ENCODE measurements at regions not wholly inside any gene's neighbourhood (a gene's known extent, or its start where the extent isn't known, plus 50 kb on each side); places are given as distances from the start of the nearest gene placed in this dataset.

DNA sequence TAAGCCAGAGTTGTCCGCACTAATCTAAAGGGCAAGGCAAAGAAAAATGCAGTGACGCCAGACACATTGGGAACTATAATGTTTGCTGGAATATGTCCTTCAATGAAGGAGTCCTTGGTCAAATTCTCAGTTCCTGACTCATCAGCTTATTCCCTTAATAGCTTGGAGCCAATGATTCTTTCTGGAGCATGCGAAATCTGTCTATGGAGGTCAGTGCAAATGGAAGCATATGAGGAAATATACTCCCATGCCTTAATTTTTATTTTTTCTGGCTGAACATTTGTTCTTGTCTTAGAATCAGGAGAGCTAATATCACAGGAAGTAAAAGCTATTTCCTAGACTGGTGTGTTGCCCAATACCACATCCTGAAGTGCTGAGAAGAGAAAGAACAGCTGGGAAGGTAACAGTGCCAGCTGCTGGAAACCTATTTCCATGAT, 289.8 kb upstream of the SPRY2 start:
- Histone ChIP-seq H3K9ac (ENCODE audit: low read depth in 1 of 2, low read length in 2 of 2) (no peak overlapping the region), H3K4me1 (ENCODE audit: control insufficient read depth in 2 of 2, insufficient read depth in 2 of 2, low read length in 2 of 2) (no peaks in the 10 kb centered on the region), H3K36me3 (ENCODE audit: control insufficient read depth in 2 of 2, insufficient read depth in 2 of 2, low read length in 2 of 2) (no peaks in the 10 kb centered on the region), H3K27me3 (ENCODE audit: control insufficient read depth in 2 of 2, insufficient read depth in 2 of 2, low read length in 2 of 2) (no peaks in the 10 kb centered on the region), H3K9me3 (ENCODE audit: control insufficient read depth in 2 of 2, low read length in 2 of 2) (no peaks in the 10 kb centered on the region), H3K27ac (ENCODE audit: low read depth in 2 of 2, low read length in 2 of 2) (no peak overlapping the region), H3K4me3 (ENCODE audit: low read length in 2 of 2) (no peak overlapping the region)

DNA sequence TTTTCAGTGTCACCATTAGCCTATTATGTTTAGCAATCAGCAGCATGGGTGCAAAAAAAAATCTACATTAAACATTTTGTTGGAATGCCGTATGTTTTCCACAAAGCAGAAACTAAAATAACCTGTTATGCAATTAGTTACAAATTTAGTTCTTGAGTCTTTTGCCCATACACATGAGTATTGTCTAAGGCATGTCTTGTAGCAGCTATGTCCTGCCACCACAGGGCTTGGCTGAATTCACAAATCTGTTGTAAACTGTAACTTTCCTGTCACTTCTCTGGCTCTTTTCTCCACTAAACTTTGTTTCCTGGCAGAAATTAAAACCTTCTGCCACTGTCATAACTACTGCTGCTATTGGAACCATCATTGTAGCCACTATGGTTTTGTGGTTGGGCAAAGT, 277.9 kb upstream of the SPRY2 start:
- no peak overlapping the region for H3K4me3 ChIP-seq (ENCODE audit: low read length in 2 of 2)
- H3K9me3 ChIP-seq (ENCODE audit: control insufficient read depth in 2 of 2, low read length in 2 of 2) = no peaks in the 10 kb centered on the region
- no peak overlapping the region for H3K9ac ChIP-seq (ENCODE audit: low read depth in 1 of 2, low read length in 2 of 2)
- no peaks in the 10 kb centered on the region for H3K36me3 ChIP-seq (ENCODE audit: control insufficient read depth in 2 of 2, insufficient read depth in 2 of 2, low read length in 2 of 2)
- H3K27ac ChIP-seq (ENCODE audit: low read depth in 2 of 2, low read length in 2 of 2) = no peak overlapping the region
- H3K4me1 ChIP-seq (ENCODE audit: control insufficient read depth in 2 of 2, insufficient read depth in 2 of 2, low read length in 2 of 2) = no peaks in the 10 kb centered on the region
- H3K27me3 ChIP-seq (ENCODE audit: control insufficient read depth in 2 of 2, insufficient read depth in 2 of 2, low read length in 2 of 2) = no peaks in the 10 kb centered on the region

DNA sequence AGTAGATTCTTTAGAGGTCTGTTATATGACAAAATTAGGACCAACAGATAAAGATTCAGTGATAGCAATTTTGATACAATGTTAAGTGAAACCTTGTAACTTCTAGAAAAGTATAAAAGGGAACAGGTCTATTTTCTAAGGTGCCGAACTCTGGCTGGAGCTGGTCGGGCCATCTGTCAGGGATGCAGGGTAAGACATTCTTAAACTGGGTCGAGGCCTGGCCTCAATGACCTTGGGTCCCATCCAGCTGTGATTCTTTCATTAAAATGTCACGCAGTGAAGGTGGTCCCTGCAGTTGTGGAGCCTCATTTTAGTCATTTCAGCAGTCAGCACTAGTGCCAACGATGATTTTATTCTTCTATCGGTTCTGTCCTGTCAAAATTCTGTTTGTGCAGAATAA, 271.9 kb upstream of the SPRY2 start:
- H3K36me3 ChIP-seq (ENCODE audit: control insufficient read depth in 2 of 2, insufficient read depth in 2 of 2, low read length in 2 of 2) = no peaks in the 10 kb centered on the region
- no peak overlapping the region for H3K9ac ChIP-seq (ENCODE audit: low read depth in 1 of 2, low read length in 2 of 2)
- no peak overlapping the region for H3K4me3 ChIP-seq (ENCODE audit: low read length in 2 of 2)
- no peak overlapping the region for H3K27ac ChIP-seq (ENCODE audit: low read depth in 2 of 2, low read length in 2 of 2)
- H3K4me1 ChIP-seq (ENCODE audit: control insufficient read depth in 2 of 2, insufficient read depth in 2 of 2, low read length in 2 of 2) = no peaks in the 10 kb centered on the region
- no peaks in the 10 kb centered on the region for H3K27me3 ChIP-seq (ENCODE audit: control insufficient read depth in 2 of 2, insufficient read depth in 2 of 2, low read length in 2 of 2)
- no peaks in the 10 kb centered on the region for H3K9me3 ChIP-seq (ENCODE audit: control insufficient read depth in 2 of 2, low read length in 2 of 2)

DNA sequence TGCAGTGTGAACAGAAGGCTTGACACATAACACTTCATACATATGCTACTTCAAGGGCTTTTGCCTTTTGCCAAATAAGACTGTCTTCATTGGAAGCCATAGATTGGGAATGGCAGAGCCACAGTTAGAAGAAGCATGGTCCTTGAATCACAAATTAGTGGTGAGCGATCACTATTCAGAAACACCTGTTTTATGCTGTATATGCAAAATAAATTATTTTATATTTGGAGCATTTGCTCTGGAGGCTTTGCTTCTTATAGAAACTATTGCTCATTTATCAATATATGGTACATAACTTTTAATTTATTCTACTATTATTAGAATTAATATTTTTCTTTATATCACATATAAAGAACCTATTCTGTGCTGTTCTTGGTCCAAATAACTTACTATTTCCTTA, 270.4 kb upstream of the SPRY2 start:
- H3K4me1 ChIP-seq (ENCODE audit: control insufficient read depth in 2 of 2, insufficient read depth in 2 of 2, low read length in 2 of 2) = no peaks in the 10 kb centered on the region
- H3K27me3 ChIP-seq (ENCODE audit: control insufficient read depth in 2 of 2, insufficient read depth in 2 of 2, low read length in 2 of 2) = no peaks in the 10 kb centered on the region
- no peak overlapping the region for H3K4me3 ChIP-seq (ENCODE audit: low read length in 2 of 2)
- H3K27ac ChIP-seq (ENCODE audit: low read depth in 2 of 2, low read length in 2 of 2) = no peak overlapping the region
- H3K9ac ChIP-seq (ENCODE audit: low read depth in 1 of 2, low read length in 2 of 2) = no peak overlapping the region
- no peaks in the 10 kb centered on the region for H3K36me3 ChIP-seq (ENCODE audit: control insufficient read depth in 2 of 2, insufficient read depth in 2 of 2, low read length in 2 of 2)
- H3K9me3 ChIP-seq (ENCODE audit: control insufficient read depth in 2 of 2, low read length in 2 of 2) = no peaks in the 10 kb centered on the region

DNA sequence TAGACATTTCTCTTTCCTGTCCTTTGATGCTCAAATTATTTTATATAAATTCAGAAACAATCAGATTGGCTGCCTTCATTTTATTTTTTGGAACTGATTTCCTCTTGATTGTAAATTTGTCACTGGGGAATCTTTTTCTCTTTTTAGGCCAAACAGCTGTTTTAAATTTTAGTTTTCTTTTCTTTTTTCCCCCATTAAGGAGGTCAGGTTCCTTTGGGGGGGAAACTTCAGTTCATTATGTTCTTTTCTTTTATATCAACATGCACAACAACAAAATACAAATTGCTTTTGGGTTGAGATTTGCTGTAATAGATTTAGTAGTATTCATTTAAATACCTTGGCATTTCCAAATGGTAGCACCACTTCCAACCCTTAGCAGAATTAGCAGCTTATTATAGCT, 264.8 kb upstream of the SPRY2 start:
- no peak overlapping the region for H3K9ac ChIP-seq (ENCODE audit: low read depth in 1 of 2, low read length in 2 of 2)
- H3K36me3 ChIP-seq (ENCODE audit: control insufficient read depth in 2 of 2, insufficient read depth in 2 of 2, low read length in 2 of 2) = no peaks in the 10 kb centered on the region
- H3K9me3 ChIP-seq (ENCODE audit: control insufficient read depth in 2 of 2, low read length in 2 of 2) = no peaks in the 10 kb centered on the region
- H3K4me3 ChIP-seq (ENCODE audit: low read length in 2 of 2) = no peak overlapping the region
- no peaks in the 10 kb centered on the region for H3K4me1 ChIP-seq (ENCODE audit: control insufficient read depth in 2 of 2, insufficient read depth in 2 of 2, low read length in 2 of 2)
- no peaks in the 10 kb centered on the region for H3K27me3 ChIP-seq (ENCODE audit: control insufficient read depth in 2 of 2, insufficient read depth in 2 of 2, low read length in 2 of 2)
- no peak overlapping the region for H3K27ac ChIP-seq (ENCODE audit: low read depth in 2 of 2, low read length in 2 of 2)

DNA sequence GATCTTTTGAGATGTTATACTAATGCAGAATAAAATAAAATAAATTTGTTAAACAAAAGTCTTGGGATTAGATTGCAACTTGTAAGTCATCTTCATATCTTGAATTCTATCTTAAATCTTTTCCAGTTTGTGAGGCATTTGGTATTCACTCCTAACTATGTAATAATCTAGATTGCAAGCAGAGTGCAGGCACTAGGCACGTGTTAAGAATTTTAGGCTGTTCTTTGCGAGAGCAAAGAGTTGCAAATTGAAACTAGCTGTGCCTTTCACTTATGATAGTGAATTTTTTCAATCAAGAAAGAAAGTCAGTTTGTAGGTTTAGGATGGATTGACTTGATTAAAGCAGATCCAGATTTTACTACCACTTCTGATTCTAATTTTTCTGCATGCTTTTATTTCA, 264.1 kb upstream of the SPRY2 start:
- Histone ChIP-seq H3K27ac (ENCODE audit: low read depth in 2 of 2, low read length in 2 of 2) (no peak overlapping the region), H3K36me3 (ENCODE audit: control insufficient read depth in 2 of 2, insufficient read depth in 2 of 2, low read length in 2 of 2) (no peaks in the 10 kb centered on the region), H3K4me1 (ENCODE audit: control insufficient read depth in 2 of 2, insufficient read depth in 2 of 2, low read length in 2 of 2) (no peaks in the 10 kb centered on the region), H3K9ac (ENCODE audit: low read depth in 1 of 2, low read length in 2 of 2) (no peak overlapping the region), H3K9me3 (ENCODE audit: control insufficient read depth in 2 of 2, low read length in 2 of 2) (no peaks in the 10 kb centered on the region), H3K4me3 (ENCODE audit: low read length in 2 of 2) (no peak overlapping the region), H3K27me3 (ENCODE audit: control insufficient read depth in 2 of 2, insufficient read depth in 2 of 2, low read length in 2 of 2) (no peaks in the 10 kb centered on the region)

DNA sequence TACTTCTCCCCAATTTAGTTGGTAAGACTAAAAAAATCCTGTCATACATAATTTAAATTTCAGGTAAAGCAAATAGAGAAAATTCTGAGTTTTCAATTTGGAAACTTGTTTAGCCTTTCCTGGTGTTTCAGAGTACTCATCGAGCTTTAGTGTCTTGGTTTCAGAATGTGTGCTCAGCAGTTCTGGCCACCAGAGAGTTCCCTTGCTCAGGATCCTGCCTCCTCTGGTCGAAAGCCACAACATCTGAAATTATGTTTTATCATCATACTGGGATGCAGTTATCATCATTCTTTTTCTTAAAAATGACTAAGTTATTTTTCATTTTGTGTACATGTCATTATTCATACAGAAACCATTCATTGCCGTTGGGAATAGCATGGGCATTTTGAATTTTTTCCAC, 263.2 kb upstream of the SPRY2 start:
- Histone ChIP-seq H3K4me1 (ENCODE audit: control insufficient read depth in 2 of 2, insufficient read depth in 2 of 2, low read length in 2 of 2) (no peaks in the 10 kb centered on the region), H3K27ac (ENCODE audit: low read depth in 2 of 2, low read length in 2 of 2) (no peak overlapping the region), H3K4me3 (ENCODE audit: low read length in 2 of 2) (no peak overlapping the region)

DNA sequence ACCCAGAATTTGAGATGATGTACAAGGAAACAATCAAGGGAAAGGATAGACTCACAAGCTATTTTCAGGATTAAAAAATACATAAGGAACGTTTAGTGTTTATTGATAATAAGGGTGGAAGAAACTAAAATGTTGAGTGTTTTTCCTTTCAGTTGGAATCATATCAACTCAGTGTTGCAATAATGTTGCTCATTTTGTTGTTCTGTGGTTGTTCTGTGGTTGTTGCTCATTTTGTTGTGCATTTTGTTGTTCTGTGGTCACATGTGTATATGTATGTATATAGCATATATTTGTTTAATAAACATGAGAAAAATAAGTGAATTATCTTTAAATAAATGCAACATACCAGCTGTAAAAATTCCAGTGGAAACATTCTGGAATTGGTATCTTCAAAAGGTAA, 262.4 kb upstream of the SPRY2 start:
- Histone ChIP-seq H3K4me3 (ENCODE audit: low read length in 2 of 2) (no peak overlapping the region), H3K9ac (ENCODE audit: low read depth in 1 of 2, low read length in 2 of 2) (no peak overlapping the region), H3K9me3 (ENCODE audit: control insufficient read depth in 2 of 2, low read length in 2 of 2) (no peaks in the 10 kb centered on the region), H3K4me1 (ENCODE audit: control insufficient read depth in 2 of 2, insufficient read depth in 2 of 2, low read length in 2 of 2) (no peaks in the 10 kb centered on the region), H3K27me3 (ENCODE audit: control insufficient read depth in 2 of 2, insufficient read depth in 2 of 2, low read length in 2 of 2) (no peaks in the 10 kb centered on the region), H3K36me3 (ENCODE audit: control insufficient read depth in 2 of 2, insufficient read depth in 2 of 2, low read length in 2 of 2) (no peaks in the 10 kb centered on the region), H3K27ac (ENCODE audit: low read depth in 2 of 2, low read length in 2 of 2) (no peak overlapping the region)

More for the DNA sequence above, 263.2 kb upstream of the SPRY2 start:
- H3K9me3 ChIP-seq (ENCODE audit: control insufficient read depth in 2 of 2, low read length in 2 of 2) = no peaks in the 10 kb centered on the region
- no peak overlapping the region for H3K9ac ChIP-seq (ENCODE audit: low read depth in 1 of 2, low read length in 2 of 2)
- H3K36me3 ChIP-seq (ENCODE audit: control insufficient read depth in 2 of 2, insufficient read depth in 2 of 2, low read length in 2 of 2) = no peaks in the 10 kb centered on the region
- no peaks in the 10 kb centered on the region for H3K27me3 ChIP-seq (ENCODE audit: control insufficient read depth in 2 of 2, insufficient read depth in 2 of 2, low read length in 2 of 2)

DNA sequence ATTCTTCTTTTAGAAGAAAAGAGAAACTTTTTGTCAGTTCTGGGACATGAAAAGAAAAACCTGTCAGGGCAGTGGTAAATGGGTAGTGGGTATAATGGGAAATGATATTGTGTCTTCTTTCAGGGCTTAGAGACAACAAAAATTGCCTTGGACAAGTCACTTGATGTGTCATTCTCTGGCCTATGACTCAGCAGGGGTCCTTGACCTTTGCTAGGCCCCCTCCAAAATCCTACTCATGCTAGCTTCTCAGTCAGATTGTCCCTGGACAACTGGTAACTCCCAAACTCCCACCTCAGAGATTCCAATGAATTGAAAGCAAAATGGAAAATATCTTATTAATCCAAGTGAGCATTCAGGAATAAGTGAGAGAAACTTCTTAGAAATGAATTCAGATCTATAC, 258.8 kb upstream of the SPRY2 start:
- Histone ChIP-seq H3K27me3 (ENCODE audit: control insufficient read depth in 2 of 2, insufficient read depth in 2 of 2, low read length in 2 of 2) (no peaks in the 10 kb centered on the region), H3K4me3 (ENCODE audit: low read length in 2 of 2) (no peak overlapping the region), H3K9me3 (ENCODE audit: control insufficient read depth in 2 of 2, low read length in 2 of 2) (no peaks in the 10 kb centered on the region), H3K9ac (ENCODE audit: low read depth in 1 of 2, low read length in 2 of 2) (no peak overlapping the region), H3K36me3 (ENCODE audit: control insufficient read depth in 2 of 2, insufficient read depth in 2 of 2, low read length in 2 of 2) (no peaks in the 10 kb centered on the region), H3K4me1 (ENCODE audit: control insufficient read depth in 2 of 2, insufficient read depth in 2 of 2, low read length in 2 of 2) (no peaks in the 10 kb centered on the region), H3K27ac (ENCODE audit: low read depth in 2 of 2, low read length in 2 of 2) (no peak overlapping the region)

DNA sequence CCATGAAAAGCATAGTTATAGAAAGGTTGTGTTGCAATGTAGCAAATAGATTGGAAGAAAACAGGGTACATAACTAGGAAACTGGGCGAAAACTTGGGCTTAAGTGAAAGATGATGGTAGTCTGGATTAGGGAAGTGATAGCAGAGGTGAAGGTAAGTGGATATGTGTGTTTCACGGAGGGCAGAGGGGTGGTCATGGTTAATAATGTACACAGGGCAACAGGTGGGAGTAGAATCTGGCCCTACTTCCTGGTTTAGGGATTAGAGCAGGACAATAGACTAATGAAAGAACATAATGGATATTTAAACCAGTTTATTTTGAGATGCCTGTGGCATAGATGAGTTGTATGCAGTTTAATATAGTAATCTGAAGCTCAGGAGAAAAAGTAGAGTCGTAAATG, 257.3 kb upstream of the SPRY2 start:
- no peak overlapping the region for H3K27ac ChIP-seq (ENCODE audit: low read depth in 2 of 2, low read length in 2 of 2)
- H3K36me3 ChIP-seq (ENCODE audit: control insufficient read depth in 2 of 2, insufficient read depth in 2 of 2, low read length in 2 of 2) = no peaks in the 10 kb centered on the region
- no peaks in the 10 kb centered on the region for H3K4me1 ChIP-seq (ENCODE audit: control insufficient read depth in 2 of 2, insufficient read depth in 2 of 2, low read length in 2 of 2)
- H3K4me3 ChIP-seq (ENCODE audit: low read length in 2 of 2) = no peak overlapping the region
- H3K9ac ChIP-seq (ENCODE audit: low read depth in 1 of 2, low read length in 2 of 2) = no peak overlapping the region
- H3K27me3 ChIP-seq (ENCODE audit: control insufficient read depth in 2 of 2, insufficient read depth in 2 of 2, low read length in 2 of 2) = no peaks in the 10 kb centered on the region
- no peaks in the 10 kb centered on the region for H3K9me3 ChIP-seq (ENCODE audit: control insufficient read depth in 2 of 2, low read length in 2 of 2)

All from mucosa of rectum (tissue), 2 donors.